ENCODE measurements at regions not wholly inside any gene's neighbourhood (a gene's known extent, or its start where the extent isn't known, plus 50 kb on each side); places are given as distances from the start of the nearest gene placed in this dataset.

DNA sequence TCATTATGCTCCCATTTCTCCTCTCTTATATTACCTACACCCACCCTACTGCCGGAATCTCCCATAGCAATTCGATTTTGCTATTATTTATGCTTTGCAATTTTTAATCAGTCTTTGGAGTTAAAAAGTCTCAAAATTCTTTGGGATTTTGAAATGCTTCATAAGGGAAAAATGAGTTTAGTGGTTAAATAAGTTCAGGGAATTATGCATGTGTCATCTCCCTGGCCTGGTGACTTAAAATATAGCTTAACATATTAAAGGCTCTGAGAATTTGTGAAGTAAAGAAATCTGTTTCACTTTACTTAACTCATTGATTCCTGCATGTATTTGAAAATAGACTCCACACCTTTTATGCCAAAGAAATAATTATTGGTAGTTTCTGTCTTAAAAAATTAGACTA is 185.1 kb upstream of the DIPK2B start:
- H4K8ac ChIP-seq (replicated peaks; ENCODE audit: insufficient read length, low read depth, low read length) = no peak overlapping the region
- H4K20me1 ChIP-seq (ENCODE audit: control insufficient read depth, insufficient read depth, insufficient read length) = no peaks in the 10 kb centered on the region
- no peaks in the 10 kb centered on the region for H3K79me2 ChIP-seq (ENCODE audit: insufficient read depth, low read length)
- H2BK120ac ChIP-seq (ENCODE audit: low read depth, low read length, poor library complexity, severe bottlenecking) = no peak overlapping the region
- H3T11ph ChIP-seq (ENCODE audit: low read length) = no peak overlapping the region
- H3K14ac ChIP-seq (ENCODE audit: insufficient read depth, low read length) = no peak overlapping the region
- Mint-ChIP-seq H3K4me3 (no peak overlapping the region), H3K9me3 (peaks cover 68 to 80% of the 10 kb centered on the region in 2 experiments), H3K27ac (no peak overlapping the region), H3K27me3 (ENCODE audit: low read depth) (no peaks in the 10 kb centered on the region), H3K4me1 (no peaks in the 10 kb centered on the region), H3K36me3 (ENCODE audit: insufficient read depth in 1 of 3, low read depth in 3 of 3) (peaks cover 6 to 11% (median 8%) of the 10 kb centered on the region in 3 experiments; a peak in 4 of 7 replicates)
- no peak overlapping the region for H3K18ac ChIP-seq (ENCODE audit: insufficient read length, low read depth, low read length)
- no peaks in the 10 kb centered on the region for H3K4me1 ChIP-seq (ENCODE audit: insufficient read depth, low read length)
- no peaks in the 10 kb centered on the region for H3K23me2 ChIP-seq (ENCODE audit: insufficient read length, low read depth, low read length, poor library complexity, severe bottlenecking)
- H3K9me3 ChIP-seq (ENCODE audit: control insufficient read depth, low read depth, low read length) = no peaks in the 10 kb centered on the region
- TF ChIP-seq, protein P1, sequence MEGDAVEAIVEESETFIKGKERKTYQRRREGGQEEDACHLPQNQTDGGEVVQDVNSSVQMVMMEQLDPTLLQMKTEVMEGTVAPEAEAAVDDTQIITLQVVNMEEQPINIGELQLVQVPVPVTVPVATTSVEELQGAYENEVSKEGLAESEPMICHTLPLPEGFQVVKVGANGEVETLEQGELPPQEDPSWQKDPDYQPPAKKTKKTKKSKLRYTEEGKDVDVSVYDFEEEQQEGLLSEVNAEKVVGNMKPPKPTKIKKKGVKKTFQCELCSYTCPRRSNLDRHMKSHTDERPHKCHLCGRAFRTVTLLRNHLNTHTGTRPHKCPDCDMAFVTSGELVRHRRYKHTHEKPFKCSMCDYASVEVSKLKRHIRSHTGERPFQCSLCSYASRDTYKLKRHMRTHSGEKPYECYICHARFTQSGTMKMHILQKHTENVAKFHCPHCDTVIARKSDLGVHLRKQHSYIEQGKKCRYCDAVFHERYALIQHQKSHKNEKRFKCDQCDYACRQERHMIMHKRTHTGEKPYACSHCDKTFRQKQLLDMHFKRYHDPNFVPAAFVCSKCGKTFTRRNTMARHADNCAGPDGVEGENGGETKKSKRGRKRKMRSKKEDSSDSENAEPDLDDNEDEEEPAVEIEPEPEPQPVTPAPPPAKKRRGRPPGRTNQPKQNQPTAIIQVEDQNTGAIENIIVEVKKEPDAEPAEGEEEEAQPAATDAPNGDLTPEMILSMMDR (conservative IDR thresholded peaks at IDR 0.05) = no peak
- no peak overlapping the region for H3K27ac ChIP-seq (ENCODE audit: insufficient read length, low read depth, low read length)
- no peak overlapping the region for H2BK15ac ChIP-seq (ENCODE audit: low read depth, low read length)
- no peak overlapping the region for H2BK20ac ChIP-seq (ENCODE audit: low read depth, low read length, poor library complexity, severe bottlenecking)
- H3K9ac ChIP-seq (ENCODE audit: extremely low read depth, insufficient read length, low read length) = no peak overlapping the region
- H3K27me3 ChIP-seq (ENCODE audit: insufficient read depth, low read length) = no peaks in the 10 kb centered on the region
- H2BK12ac ChIP-seq (ENCODE audit: insufficient read length, low read depth, low read length) = no peak overlapping the region
- no peak overlapping the region for H3K4me2 ChIP-seq (ENCODE audit: insufficient read depth, insufficient read length, low read length)
- no peak overlapping the region for H2AK5ac ChIP-seq (ENCODE audit: insufficient read length, low read length)
- no peak overlapping the region for H2AFZ ChIP-seq (ENCODE audit: low read length)
- H3K4ac ChIP-seq (ENCODE audit: low read depth, low read length) = no peak overlapping the region
- no peak overlapping the region for H4K5ac ChIP-seq (ENCODE audit: insufficient read length, low read depth, low read length)
- H3K79me1 ChIP-seq (ENCODE audit: insufficient read depth, low read depth, low read length, poor library complexity, severe bottlenecking) = no peaks in the 10 kb centered on the region
- WGBS (ENCODE audit: extremely low coverage, insufficient read length, low lambda C conversion rate) = no CpG with 5 or more reads among the region's 2 CpGs
- H3K56ac ChIP-seq (ENCODE audit: insufficient read length, low read depth, low read length) = no peak overlapping the region
- no peak overlapping the region for H3K23ac ChIP-seq (ENCODE audit: insufficient read length, low read depth, low read length)
- no peak overlapping the region for H4K91ac ChIP-seq (ENCODE audit: insufficient read length, low read depth, low read length)
- no peak overlapping the region for H2BK5ac ChIP-seq (ENCODE audit: insufficient read length, low read length)
- DNase-seq = no peak
